T-helper 1 cell treated with Interleukin-12 subunit alpha and Interleukin-12 subunit beta and Interleukin-4 antibody, amounts not matched to agents 30 μg/mL and 1 μg/mL, for 36 hours (primary cell): ENCODE measurements at regions not wholly inside any gene's neighbourhood (a gene's known extent, or its start where the extent isn't known, plus 50 kb on each side); places are given as distances from the start of the nearest gene placed in this dataset.

Experiments used
- H3K27ac Mint-ChIP-seq: one replicate; pipeline ENCODE4 v1.8.0; 2021; ENCODE audit warnings: mild to moderate bottlenecking, mixed read lengths
- H3K27me3 Mint-ChIP-seq: one replicate; pipeline ENCODE4 v1.8.0; 2021; ENCODE audit warnings: low read depth, mixed read lengths
- H3K36me3 Mint-ChIP-seq: one replicate; pipeline ENCODE4 v1.8.0; 2021; ENCODE audit warnings: low read depth, mixed read lengths
- H3K4me1 Mint-ChIP-seq: one replicate; pipeline ENCODE4 v1.8.0; 2021; ENCODE audit warnings: low read depth, mixed read lengths
- H3K4me3 Mint-ChIP-seq: one replicate; pipeline ENCODE4 v1.8.0; 2021; ENCODE audit warnings: mild to moderate bottlenecking, moderate library complexity, mixed read lengths
- H3K9me3 Mint-ChIP-seq: one replicate; pipeline ENCODE4 v1.8.0; 2021; ENCODE audit warnings: mixed read lengths

DNA sequence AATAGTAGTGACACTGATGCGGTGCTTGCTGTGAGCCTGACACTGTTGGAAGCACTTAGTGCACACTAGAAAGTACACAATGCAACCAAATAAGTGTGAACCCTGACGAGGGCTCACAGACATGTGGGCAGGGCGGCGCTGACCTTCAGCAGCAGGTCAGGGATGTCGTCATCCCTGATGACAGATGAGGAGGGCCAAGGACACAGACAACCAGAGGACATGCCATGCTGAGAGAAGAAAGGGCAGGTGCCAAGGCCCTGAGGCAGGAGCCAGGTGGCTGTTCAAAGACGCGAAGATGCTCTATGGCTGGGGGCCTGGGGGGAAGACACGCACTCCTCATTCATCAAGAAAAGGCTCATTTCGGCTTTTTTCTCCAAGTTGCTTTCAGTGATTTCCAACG lies 176.4 kb upstream of the CST7 start:
- H3K27ac Mint-ChIP-seq, result no peak overlapping the region
- peaks cover 24% of the 10 kb centered on the region for H3K27me3 Mint-ChIP-seq
- H3K4me1 Mint-ChIP-seq, result peaks cover 6% of the 10 kb centered on the region
- H3K36me3 Mint-ChIP-seq, result peaks cover 8% of the 10 kb centered on the region
- peaks cover 20% of the 10 kb centered on the region for H3K9me3 Mint-ChIP-seq
- no peak overlapping the region for H3K4me3 Mint-ChIP-seq

DNA sequence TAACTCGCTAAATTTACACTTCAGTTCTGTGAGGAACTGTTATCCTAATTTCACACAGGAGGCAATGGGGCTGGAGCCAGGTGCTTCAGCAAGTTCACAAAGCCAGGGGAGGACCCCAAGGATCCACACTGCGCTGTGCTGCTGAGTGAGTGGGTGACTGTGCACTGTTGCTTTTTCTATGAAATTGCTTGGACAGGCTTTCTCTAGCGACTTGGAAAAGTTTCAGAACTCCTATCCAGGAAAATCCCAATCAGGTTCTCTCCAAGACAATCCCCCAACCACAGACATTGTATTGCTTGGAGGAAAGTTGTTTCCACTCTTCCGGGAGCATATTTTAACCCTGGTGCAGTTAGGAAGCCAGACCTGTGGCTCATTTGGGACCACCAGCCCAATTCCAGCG lies 175.9 kb upstream of the CST7 start:
- Mint-ChIP-seq H3K4me1 (peaks cover 6% of the 10 kb centered on the region), H3K27me3 (peaks cover 26% of the 10 kb centered on the region), H3K27ac (no peak overlapping the region), H3K36me3 (peaks cover 8% of the 10 kb centered on the region), H3K4me3 (no peak overlapping the region), H3K9me3 (peaks cover 20% of the 10 kb centered on the region)

DNA sequence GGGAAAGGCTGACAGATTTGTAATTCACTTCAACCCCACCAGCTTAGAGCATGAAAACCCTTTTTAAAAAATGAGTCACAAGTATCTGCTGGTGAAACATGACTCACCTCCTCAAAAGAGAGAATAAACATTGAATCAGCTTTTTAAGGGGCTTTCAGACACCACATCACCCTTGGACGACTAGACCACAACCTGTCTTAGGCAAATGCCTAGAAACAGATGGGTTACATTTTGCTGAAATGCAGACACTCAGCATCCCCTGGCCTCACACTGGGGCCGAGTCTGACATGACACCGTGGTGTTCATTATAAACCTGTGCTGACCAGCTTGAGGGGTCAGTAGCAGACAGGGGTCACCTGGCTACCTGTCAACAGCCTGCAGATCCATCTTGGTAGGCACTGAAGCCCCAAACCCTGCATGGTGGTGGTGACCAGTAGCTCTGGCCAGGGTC lies 175.3 kb upstream of the CST7 start:
- Mint-ChIP-seq H3K27ac (no peak overlapping the region), H3K9me3 (peaks cover 20% of the 10 kb centered on the region), H3K4me1 (peaks cover 6% of the 10 kb centered on the region), H3K4me3 (no peak overlapping the region), H3K36me3 (peaks cover 8% of the 10 kb centered on the region), H3K27me3 (peaks cover 26% of the 10 kb centered on the region)

DNA sequence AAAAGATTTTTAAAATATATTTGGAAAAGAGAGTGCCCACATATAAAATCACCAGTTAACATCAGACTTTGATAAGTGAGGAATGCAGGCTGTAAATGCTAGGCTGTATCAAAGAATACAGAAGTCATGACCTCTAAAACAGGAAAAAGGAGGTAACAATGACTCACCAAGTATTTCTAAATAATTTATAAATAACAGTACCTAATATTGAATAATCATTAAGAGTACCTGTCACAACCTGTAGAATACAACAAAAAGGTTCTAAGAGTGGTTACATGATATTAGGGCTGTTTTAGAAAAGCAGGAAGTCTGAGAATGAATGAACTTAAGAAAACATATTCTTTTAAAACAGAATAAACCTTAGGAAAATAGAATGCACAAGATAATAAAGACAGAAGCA lies 173.1 kb upstream of the CST7 start:
- peaks cover 8% of the 10 kb centered on the region for H3K36me3 Mint-ChIP-seq
- no peak overlapping the region for H3K4me3 Mint-ChIP-seq
- peaks cover 20% of the 10 kb centered on the region for H3K9me3 Mint-ChIP-seq
- H3K4me1 Mint-ChIP-seq, result peaks cover 10% of the 10 kb centered on the region
- no peak overlapping the region for H3K27ac Mint-ChIP-seq
- peaks cover 26% of the 10 kb centered on the region for H3K27me3 Mint-ChIP-seq

DNA sequence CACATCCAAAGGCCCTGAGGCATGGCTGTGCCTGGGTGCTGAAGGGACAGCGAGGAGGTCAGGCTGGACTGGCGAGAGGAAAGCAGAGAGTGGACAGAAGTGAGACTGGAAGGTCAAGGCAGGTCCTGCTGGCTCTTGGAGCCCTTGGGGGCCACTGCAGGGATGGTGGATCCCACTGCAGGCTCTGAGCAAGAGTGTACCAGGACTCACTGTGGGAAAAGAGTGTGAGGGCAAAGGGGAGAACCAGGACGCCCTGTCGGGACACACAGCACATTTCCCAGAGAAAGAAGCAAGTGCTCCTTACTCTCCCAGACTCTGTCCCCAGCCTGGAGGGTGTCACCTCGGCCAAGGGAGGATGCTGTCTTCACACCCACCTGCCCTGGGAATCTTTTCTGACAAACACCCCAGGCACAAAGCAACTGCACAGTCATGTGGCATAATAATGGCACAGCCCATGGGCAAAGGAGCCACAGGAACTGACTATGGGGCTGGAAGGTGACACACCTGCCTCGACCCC lies 172.3 kb upstream of the CST7 start:
- Mint-ChIP-seq H3K4me1 (peaks cover 10% of the 10 kb centered on the region), H3K9me3 (peaks cover 20% of the 10 kb centered on the region), H3K4me3 (no peak overlapping the region), H3K27me3 (peaks cover 27% of the 10 kb centered on the region), H3K36me3 (peaks cover 8% of the 10 kb centered on the region), H3K27ac (no peak overlapping the region)

DNA sequence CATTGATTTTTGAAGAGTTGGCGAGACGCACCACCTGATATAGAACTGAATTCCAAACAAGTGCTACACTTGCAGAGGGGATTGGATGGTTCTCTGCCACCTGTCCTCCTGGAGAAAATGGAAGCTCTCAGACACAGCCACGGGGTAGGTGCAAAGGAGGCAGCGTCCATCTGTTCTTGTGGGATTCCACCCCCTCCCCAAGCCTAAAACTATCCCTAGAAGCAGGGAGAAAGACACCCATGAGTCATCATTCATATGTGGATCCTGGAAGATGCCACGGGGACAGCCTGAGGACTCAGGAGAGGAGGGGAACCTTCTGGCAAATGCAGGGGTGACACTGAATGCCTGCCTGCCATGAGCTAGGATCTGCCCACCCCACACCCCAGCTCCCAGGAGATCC lies 171.3 kb upstream of the CST7 start:
- H3K27ac Mint-ChIP-seq, result no peak overlapping the region
- peaks cover 20% of the 10 kb centered on the region for H3K9me3 Mint-ChIP-seq
- H3K27me3 Mint-ChIP-seq, result peaks cover 30% of the 10 kb centered on the region
- peaks cover 8% of the 10 kb centered on the region for H3K36me3 Mint-ChIP-seq
- no peak overlapping the region for H3K4me3 Mint-ChIP-seq
- peaks cover 10% of the 10 kb centered on the region for H3K4me1 Mint-ChIP-seq

DNA sequence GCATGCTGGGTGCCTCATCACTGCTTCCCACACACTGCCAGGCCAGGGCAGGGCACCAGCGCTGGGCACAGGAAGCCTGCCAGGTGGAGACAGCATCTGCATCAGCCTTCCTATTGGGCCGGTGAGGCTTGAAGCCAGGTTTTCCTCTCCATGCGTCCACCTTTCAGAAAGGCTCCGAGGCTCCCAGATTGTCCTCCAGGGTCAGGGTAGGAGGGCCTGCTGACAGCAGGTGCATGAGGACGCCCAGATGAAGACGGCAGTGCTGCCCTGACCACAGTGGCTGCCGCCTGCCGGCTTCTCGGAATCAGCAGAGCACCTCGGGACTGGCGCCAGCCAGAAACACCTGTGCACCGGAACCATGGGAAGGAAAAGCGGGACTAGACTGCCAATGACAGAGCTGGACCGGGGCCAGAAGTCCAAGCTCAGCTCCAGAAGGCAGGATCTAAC lies 170.5 kb upstream of the CST7 start:
- Mint-ChIP-seq H3K27me3 (peaks cover 33% of the 10 kb centered on the region), H3K36me3 (peaks cover 8% of the 10 kb centered on the region), H3K9me3 (peaks cover 20% of the 10 kb centered on the region), H3K4me3 (no peak overlapping the region), H3K4me1 (peaks cover 7% of the 10 kb centered on the region), H3K27ac (no peak overlapping the region)

DNA sequence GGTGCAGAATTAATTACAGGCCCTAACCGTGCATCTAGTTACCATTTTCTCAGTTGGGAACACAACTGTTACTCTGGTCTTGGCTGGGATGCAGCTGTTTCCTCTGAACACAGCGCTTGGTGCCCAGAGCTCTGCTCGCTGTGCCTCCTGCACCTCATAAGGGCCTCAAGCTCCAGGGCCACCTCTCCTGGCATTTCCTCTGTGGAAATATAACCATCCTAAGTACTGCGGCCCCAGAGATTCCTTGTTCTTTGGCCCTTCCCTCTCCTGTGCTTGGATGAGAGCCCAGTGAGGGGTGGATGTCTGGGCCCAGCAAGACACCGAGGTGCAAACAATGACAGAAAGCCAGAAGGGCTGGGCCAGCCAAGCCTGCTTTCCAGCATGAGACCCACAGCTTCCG lies 169.9 kb upstream of the CST7 start:
- Mint-ChIP-seq H3K27ac (no peak overlapping the region), H3K27me3 (peaks cover 33% of the 10 kb centered on the region), H3K9me3 (peaks cover 20% of the 10 kb centered on the region), H3K4me3 (no peak overlapping the region), H3K36me3 (peaks cover 8% of the 10 kb centered on the region), H3K4me1 (peaks cover 4% of the 10 kb centered on the region)

DNA sequence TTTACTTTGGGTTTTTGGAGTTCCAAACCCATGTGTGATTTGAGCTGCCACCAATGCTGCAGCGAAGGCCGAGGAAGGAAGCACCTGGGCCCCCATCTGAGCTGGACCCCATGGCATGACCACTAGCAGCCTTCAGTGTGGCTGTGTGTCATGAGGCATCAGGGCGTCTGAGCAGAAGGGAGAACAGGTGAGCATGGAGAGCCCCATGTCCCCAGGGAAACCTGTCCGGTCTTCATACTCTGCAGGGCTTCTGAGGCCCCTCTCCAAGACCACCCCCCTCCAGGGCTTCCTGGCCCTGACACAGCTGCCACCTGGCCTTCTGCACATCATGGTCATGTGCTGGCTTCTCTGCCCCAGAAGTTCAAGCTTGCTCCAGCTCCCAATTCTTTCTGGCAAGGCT lies 169.1 kb upstream of the CST7 start:
- Mint-ChIP-seq H3K27me3 (peaks cover 27% of the 10 kb centered on the region), H3K27ac (no peak overlapping the region), H3K4me3 (no peak overlapping the region), H3K36me3 (peaks cover 6% of the 10 kb centered on the region), H3K4me1 (peaks cover 6% of the 10 kb centered on the region), H3K9me3 (peaks cover 12% of the 10 kb centered on the region)

DNA sequence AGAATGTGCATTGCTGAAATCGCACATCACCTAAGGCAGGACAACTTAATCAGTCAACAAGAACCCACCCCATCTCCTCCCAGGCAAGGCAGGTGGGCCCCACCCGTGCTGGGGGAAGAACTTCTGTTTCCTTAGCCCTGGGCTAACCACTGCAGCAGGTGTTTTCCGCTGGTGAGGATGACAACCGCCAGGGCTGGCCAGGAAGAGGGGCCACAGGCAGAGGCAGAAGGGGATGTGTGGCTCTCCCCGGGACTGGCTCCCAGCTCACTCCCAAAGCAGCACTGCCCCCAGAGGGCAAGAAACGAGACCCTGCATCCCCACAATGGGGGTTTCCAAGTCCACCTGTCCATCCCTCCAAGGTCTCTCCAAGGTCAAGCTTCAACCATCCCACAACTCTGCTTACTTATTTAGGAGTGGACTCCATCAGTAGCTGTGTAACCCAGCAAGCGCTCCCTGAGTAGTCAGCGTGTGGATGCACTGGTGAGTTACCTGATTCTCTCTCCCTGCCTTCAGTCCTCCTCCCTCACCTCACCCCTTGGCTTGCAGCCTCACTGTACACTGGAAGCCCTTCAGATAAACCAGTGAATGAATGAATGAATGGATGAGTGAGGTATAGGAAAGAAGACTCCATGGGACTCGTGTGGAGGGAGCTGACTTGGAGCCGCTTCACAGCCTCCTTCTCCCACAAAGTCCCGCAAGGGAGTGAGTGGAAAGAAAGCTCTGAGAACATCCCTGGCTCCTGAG lies 168.2 kb upstream of the CST7 start:
- H3K27me3 Mint-ChIP-seq, result peaks cover 21% of the 10 kb centered on the region
- H3K9me3 Mint-ChIP-seq, result peaks cover 5% of the 10 kb centered on the region
- H3K4me3 Mint-ChIP-seq, result no peak overlapping the region
- H3K36me3 Mint-ChIP-seq, result no peaks in the 10 kb centered on the region
- H3K4me1 Mint-ChIP-seq, result peaks cover 6% of the 10 kb centered on the region
- H3K27ac Mint-ChIP-seq, result no peak overlapping the region

DNA sequence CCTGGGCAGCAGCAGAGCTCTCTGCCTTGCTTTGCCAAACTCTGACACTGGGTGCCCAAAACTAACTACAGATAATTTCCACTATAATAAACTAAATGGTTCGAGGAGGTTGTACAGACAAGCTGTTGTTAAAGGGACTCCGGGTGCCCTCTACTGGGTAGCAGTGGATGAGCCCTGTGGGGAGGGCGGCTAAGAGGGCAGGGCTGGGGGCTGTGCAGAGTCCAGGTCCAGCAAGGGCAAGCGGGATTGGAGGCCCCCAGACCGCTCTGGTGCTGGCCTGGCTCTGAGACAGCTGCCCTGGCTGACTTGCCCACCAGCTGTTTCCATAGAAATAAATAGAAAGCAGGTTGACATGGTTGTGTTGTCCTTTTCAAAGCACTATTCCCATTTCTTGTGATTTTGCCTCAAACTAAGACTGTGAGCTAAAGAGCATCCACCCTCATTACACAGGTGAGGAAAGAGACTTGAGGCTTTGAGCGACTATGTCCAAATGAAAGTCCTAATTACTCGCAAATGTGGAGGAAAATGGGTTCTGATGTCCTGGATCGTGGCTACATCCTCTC lies 167.6 kb upstream of the CST7 start:
- Mint-ChIP-seq H3K4me3 (no peak overlapping the region), H3K27me3 (peaks cover 17% of the 10 kb centered on the region)

DNA sequence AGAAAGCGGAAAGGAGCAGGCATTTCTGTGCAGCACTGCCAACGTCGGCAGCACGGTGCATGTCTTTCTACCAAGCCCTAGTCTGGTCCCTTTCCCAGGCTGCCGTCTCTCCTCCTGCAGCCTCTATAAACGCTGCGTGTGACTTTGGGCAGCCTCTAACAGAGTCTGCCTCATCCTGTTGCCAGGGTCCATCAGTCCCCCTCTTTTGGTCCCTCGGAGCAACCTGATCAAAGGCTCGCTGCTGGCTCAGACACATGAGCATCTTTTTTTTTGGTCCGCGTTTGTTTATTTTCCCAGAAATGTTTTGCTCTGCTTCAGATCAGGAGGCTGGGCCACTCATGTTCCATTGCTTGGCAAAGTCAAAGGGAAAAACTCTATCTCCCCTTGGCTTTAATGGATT lies 166.8 kb upstream of the CST7 start:
- Mint-ChIP-seq H3K9me3 (no peaks in the 10 kb centered on the region), H3K4me1 (peaks cover 6% of the 10 kb centered on the region), H3K4me3 (no peak overlapping the region), H3K27me3 (peaks cover 12% of the 10 kb centered on the region), H3K36me3 (no peaks in the 10 kb centered on the region), H3K27ac (no peak overlapping the region)

More for the DNA sequence above, 167.6 kb upstream of the CST7 start:
- Mint-ChIP-seq H3K36me3 (no peaks in the 10 kb centered on the region), H3K4me1 (peaks cover 6% of the 10 kb centered on the region), H3K27ac (no peak overlapping the region), H3K9me3 (peaks cover 1% of the 10 kb centered on the region)

DNA sequence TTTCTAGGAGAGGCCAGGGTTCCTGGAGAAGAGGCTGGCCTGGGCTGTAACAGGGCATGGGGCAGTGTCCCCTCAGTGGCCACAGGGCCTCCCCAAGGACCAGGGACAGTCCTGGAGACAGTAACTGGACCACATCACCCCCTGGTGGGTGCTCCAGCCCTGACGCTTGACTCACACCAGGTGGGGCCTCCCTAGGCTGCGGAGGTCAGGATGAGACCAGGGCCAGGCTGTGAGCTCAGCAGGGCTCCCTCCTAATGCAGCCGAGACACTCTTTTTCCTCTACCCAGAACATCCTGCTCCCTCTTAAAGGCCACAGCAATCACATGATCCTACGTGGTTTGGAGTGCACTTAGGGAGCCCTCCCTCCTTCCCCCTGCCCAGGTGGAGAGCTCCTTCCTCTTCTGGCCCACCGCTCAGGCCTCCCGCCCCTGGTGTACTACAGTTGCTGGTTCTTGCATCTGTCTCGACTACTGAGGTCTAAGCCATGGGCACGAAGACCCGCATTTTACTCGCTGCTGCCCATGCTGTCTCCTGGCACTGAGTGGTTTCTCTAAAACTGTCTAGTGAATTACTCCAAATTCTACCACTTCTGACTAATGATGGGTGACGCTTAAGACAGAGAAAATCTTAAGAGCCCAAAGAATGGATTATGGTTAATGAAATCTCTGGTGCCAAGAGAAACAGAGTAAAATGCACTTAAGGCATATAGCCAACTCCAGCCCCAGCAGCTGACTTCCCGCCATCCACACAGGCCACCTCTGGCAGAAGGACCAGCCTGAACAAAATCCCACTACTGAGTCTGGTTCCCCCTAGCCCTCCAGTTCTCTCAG lies 166.1 kb upstream of the CST7 start:
- H3K27me3 Mint-ChIP-seq, result peaks cover 7% of the 10 kb centered on the region
- H3K27ac Mint-ChIP-seq, result no peak overlapping the region
- peaks cover 6% of the 10 kb centered on the region for H3K4me1 Mint-ChIP-seq
- H3K4me3 Mint-ChIP-seq, result no peak overlapping the region
- H3K9me3 Mint-ChIP-seq, result no peaks in the 10 kb centered on the region
- no peaks in the 10 kb centered on the region for H3K36me3 Mint-ChIP-seq

DNA sequence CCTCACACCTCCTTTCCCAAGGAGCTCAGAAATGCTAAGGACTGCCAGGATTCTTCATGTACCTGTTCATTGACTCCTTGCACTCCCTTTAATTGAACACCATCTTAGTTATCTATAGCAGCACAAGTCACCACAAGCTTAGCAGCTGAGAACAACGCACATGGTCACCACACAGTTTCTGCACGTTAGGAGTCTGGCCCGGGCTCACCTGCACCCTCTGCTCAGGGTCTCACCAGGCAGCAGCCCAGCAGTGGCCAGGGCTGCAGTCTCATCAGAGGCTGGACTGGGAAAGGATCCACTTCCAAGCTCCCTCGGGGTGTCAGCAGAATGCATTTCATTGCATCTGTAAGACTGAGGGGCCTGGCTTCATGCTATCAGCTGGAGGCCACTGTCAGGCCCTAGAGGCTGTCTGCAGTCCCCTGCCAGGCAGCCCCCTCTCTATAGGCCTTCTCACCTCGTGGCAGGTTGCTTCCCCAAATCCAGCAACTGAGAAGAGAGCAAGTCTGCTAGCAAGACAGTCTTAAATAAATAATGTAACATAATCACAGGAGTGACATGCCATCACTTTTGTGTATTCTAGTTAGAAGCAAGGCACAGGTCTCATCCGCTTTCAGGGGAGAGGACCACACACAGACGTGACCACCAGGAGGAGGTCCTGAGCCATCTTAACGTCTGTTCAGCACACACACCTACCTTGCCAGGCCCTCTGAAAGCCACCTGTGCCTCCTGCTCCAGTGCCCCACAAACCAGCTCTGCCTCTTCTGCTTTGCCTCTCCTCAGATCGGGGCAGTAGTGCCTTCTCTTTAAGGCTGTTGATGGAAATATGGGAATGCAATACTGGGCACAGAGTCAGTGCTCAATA lies 165.2 kb upstream of the CST7 start:
- Mint-ChIP-seq H3K27ac (no peak overlapping the region), H3K4me3 (no peak overlapping the region), H3K36me3 (no peaks in the 10 kb centered on the region), H3K9me3 (no peaks in the 10 kb centered on the region), H3K27me3 (peaks cover 7% of the 10 kb centered on the region), H3K4me1 (peaks cover 6% of the 10 kb centered on the region)
